ENCODE measurements at regions not wholly inside any gene's neighbourhood (a gene's known extent, or its start where the extent isn't known, plus 50 kb on each side); places are given as distances from the start of the nearest gene placed in this dataset.
A peak's percentile ranks its signal among the peaks of the same experiment; 100 is the strongest.

DNA sequence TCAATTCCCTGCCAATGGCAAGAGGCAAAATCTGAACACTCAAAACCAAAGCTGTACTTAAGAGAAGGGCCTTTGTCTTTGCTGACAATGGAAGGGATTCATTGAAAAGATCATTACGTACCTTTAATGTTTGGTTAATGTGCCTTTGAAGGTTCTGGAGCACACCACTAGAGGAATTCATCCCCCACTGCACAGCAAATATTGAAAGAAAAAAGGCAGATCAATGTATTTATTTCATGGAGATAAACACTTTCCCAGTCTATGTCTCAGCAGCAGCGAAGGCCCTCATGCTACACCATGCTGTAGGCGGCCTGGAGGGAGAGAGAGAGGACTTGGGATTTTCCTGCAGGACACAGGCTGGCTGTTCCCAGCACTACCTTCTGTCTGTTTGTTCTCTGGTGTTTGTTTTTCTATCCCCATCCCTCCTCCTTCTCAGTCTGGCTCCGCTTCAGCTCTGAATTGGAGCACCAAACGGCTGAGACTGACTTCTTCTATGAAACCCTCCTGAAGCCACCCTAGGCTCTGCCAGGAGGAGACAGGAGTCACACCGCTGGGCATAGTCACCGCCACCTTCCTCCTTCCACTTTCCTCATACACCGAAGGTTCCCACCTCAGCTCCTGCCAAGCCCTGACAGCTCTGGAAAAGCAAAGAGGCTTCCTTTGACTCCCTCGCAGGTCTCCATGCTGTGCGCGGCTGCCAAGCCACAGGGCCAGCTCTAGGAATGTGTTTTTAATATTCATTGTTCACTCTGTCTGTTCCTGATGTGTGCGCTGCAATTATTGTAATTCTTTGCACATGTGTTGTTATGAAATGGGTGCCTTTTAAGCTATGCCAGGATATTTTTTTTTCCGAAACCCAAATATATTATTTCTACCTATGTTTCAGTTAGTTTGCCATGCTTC lies 301.5 kb downstream of the FZD1 start (continued):
- no peak for TF ChIP-seq GZF1 (CRISPR knock-in tag; IDR thresholded peaks at IDR 0.05)
- TF ChIP-seq TEAD2 (CRISPR knock-in tag; IDR thresholded peaks at IDR 0.05), result no peak
- TF ChIP-seq, protein P1, sequence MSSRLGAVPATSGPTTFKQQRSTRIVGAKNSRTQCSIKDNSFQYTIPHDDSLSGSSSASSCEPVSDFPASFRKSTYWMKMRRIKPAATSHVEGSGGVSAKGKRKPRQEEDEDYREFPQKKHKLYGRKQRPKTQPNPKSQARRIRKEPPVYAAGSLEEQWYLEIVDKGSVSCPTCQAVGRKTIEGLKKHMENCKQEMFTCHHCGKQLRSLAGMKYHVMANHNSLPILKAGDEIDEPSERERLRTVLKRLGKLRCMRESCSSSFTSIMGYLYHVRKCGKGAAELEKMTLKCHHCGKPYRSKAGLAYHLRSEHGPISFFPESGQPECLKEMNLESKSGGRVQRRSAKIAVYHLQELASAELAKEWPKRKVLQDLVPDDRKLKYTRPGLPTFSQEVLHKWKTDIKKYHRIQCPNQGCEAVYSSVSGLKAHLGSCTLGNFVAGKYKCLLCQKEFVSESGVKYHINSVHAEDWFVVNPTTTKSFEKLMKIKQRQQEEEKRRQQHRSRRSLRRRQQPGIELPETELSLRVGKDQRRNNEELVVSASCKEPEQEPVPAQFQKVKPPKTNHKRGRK (CRISPR knock-in tag; IDR thresholded peaks at IDR 0.05), result no peak
- no peak for TF ChIP-seq ARNT (IDR thresholded peaks at IDR 0.05)
- no peak for TF ChIP-seq RFXAP (CRISPR knock-in tag; IDR thresholded peaks at IDR 0.05; ENCODE audit: borderline replicate concordance)
- TF ChIP-seq, protein P2, sequence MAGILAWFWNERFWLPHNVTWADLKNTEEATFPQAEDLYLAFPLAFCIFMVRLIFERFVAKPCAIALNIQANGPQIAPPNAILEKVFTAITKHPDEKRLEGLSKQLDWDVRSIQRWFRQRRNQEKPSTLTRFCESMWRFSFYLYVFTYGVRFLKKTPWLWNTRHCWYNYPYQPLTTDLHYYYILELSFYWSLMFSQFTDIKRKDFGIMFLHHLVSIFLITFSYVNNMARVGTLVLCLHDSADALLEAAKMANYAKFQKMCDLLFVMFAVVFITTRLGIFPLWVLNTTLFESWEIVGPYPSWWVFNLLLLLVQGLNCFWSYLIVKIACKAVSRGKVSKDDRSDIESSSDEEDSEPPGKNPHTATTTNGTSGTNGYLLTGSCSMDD (CRISPR knock-in tag; IDR thresholded peaks at IDR 0.05), result no peak
- TF ChIP-seq CBX2 (IDR thresholded peaks at IDR 0.05; ENCODE audit: low read depth, low read length), result no peak
- no peak for TF ChIP-seq CBX2 (CRISPR knock-in tag; IDR thresholded peaks at IDR 0.05; ENCODE audit: low read depth)
- TF ChIP-seq NFE2L1 (CRISPR knock-in tag; IDR thresholded peaks at IDR 0.05; ENCODE audit: borderline replicate concordance), result no peak
- TF ChIP-seq ZNF569 (CRISPR knock-in tag; IDR thresholded peaks at IDR 0.05; ENCODE audit: borderline replicate concordance), result no peak
- peak; percentile 84 for TF ChIP-seq BCL6 (CRISPR knock-in tag; IDR thresholded peaks at IDR 0.05)
- TF ChIP-seq ZSCAN9 (CRISPR knock-in tag; IDR thresholded peaks at IDR 0.05; ENCODE audit: borderline replicate concordance), result no peak
- TF ChIP-seq, protein P3, sequence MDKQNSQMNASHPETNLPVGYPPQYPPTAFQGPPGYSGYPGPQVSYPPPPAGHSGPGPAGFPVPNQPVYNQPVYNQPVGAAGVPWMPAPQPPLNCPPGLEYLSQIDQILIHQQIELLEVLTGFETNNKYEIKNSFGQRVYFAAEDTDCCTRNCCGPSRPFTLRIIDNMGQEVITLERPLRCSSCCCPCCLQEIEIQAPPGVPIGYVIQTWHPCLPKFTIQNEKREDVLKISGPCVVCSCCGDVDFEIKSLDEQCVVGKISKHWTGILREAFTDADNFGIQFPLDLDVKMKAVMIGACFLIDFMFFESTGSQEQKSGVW (CRISPR knock-in tag; IDR thresholded peaks at IDR 0.05; ENCODE audit: borderline replicate concordance), result no peak
- TF ChIP-seq, protein P4, sequence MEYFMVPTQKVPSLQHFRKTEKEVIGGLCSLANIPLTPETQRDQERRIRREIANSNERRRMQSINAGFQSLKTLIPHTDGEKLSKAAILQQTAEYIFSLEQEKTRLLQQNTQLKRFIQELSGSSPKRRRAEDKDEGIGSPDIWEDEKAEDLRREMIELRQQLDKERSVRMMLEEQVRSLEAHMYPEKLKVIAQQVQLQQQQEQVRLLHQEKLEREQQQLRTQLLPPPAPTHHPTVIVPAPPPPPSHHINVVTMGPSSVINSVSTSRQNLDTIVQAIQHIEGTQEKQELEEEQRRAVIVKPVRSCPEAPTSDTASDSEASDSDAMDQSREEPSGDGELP (IDR thresholded peaks at IDR 0.05; ENCODE audit: borderline replicate concordance, low read depth), result no peak
- TF ChIP-seq ATF1 (CRISPR knock-in tag; IDR thresholded peaks at IDR 0.05), result 0 out of 2 replicates have a peak, but pooled peaks have one; percentile 25
- TF ChIP-seq ZNF30 (CRISPR knock-in tag; IDR thresholded peaks at IDR 0.05), result no peak
- TF ChIP-seq LCORL (IDR thresholded peaks at IDR 0.05), result no peak
- no peak for TF ChIP-seq LCORL (CRISPR knock-in tag; IDR thresholded peaks at IDR 0.05)
- peak; percentile 68; the same call in 1 of the 2 replicates for TF ChIP-seq ZNF292 (CRISPR knock-in tag; IDR thresholded peaks at IDR 0.05; ENCODE audit: borderline replicate concordance, low read depth)
- TF ChIP-seq POGZ (CRISPR knock-in tag; IDR thresholded peaks at IDR 0.05), result no peak
- TF ChIP-seq, protein P5, sequence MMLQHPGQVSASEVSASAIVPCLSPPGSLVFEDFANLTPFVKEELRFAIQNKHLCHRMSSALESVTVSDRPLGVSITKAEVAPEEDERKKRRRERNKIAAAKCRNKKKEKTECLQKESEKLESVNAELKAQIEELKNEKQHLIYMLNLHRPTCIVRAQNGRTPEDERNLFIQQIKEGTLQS (CRISPR knock-in tag; IDR thresholded peaks at IDR 0.05), result no peak

Data from HepG2 (cell line).